ENCODE measurements at regions not wholly inside any gene's neighbourhood (a gene's known extent, or its start where the extent isn't known, plus 50 kb on each side); places are given as distances from the start of the nearest gene placed in this dataset.
"Not testable (repeated sequence)": the region's sequence is repeated elsewhere in the genome, so short reads cannot be mapped to it uniquely, and the experiment has no call there.

DNA sequence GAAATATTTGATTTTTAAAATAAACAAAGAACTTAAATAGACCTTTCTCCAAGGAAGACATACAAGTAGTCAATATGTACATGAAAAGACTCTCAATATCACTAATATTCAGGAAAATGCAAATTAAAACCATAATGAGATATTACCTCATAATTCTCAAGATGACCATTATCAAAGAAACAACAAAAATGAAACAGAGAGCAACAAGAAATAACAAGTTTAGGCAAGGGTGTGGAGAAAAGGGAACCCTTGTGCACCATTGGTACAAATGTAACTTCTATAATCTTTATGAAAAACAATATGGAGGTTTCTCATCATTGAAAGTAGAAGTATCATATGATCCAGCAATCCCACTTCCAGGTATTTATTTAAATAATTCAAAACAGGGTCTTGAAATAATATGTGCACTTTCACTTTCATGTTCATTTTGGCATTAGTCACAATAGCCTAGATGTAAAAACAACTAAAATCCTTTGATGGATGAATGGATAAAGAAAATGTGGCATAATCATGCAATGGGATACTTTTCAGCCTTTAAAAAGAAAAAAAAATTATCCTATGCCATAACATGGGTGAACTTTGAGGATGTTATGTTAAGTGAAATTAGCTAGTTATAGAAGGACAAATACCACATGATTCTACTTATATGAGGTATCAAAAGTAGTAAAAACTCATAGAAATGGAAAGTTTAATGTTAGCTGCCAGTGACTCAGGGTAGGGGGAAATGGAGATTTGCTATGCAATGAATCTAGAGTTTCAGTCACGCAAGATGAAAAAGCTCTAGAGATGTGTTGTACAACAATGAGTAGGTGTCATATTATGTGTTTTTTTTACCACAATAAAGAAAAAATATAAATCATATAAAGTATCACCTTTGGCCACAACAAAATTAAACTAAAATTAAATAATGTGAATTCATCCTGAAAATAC is 114.5 kb upstream of the LYPLAL1 start:
- CTCF ChIA-PET = no interaction called here
- POLR2A ChIA-PET = no interaction called here

GRCh38 chr1:219060798-219061197 is 112.9 kb upstream of the LYPLAL1 start:
- no peak overlapping the region for H3K27ac ChIP-seq (ENCODE audit: insufficient read depth in 1 of 2, low read depth in 1 of 2, low read length in 2 of 2, poor library complexity in 1 of 2, severe bottlenecking in 2 of 2)
- 95% methylated on average over 4 of the region's 5 CpGs for WGBS (ENCODE audit: insufficient coverage)

More for the DNA sequence above, 114.5 kb upstream of the LYPLAL1 start:
- no peak overlapping the region for H3K27ac ChIP-seq (ENCODE audit: insufficient read depth in 1 of 2, low read depth in 1 of 2, low read length in 2 of 2, poor library complexity in 1 of 2, severe bottlenecking in 2 of 2)
- no peaks in the 10 kb centered on the region for H3K4me1 ChIP-seq (ENCODE audit: control extremely low read depth in 1 of 4, control insufficient read depth in 4 of 4, insufficient read depth in 4 of 4, low read length in 3 of 4)
- H3K4me3 ChIP-seq (ENCODE audit: control insufficient read depth in 1 of 7, extremely low read depth in 1 of 7, insufficient read depth in 4 of 7, low read depth in 2 of 7, low read length in 6 of 7) = no peak overlapping the region
- H3K27me3 ChIP-seq (replicated peaks in 2 of 5; ENCODE audit: control insufficient read depth in 4 of 5, insufficient read depth in 5 of 5, low read length in 4 of 5) = no peaks in the 10 kb centered on the region
- H3K9me3 ChIP-seq (ENCODE audit: control extremely low read depth in 1 of 5, control insufficient read depth in 4 of 5, insufficient read depth in 2 of 5, low read depth in 1 of 5, low read length in 4 of 5) = no peaks in the 10 kb centered on the region
- no peaks in the 10 kb centered on the region for H3K36me3 ChIP-seq (ENCODE audit: control insufficient read depth in 4 of 4, insufficient read depth in 4 of 4, low read length in 3 of 4)
- WGBS (ENCODE audit: insufficient coverage) = no CpG with 5 or more reads among the region's 1 CpG
- DNase-seq = no peak

DNA sequence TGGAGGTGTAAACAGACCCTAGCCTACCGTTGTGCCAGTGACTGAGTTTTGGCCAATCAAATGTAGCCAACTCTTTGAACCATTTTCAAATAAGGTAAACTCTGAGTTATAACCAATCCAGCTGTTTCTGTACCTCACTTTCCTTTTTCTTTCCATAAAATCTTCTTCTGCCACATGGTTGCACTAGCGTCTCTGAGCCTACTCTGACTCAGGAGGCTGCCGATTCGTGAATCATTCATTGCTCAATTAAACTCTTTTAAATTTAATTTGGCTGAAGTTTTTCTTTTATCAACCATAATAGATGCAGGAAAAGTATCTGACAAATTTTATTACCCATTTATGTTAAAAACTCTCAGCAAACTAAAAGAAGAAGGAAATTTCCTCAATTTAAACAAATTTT is 111.5 kb upstream of the LYPLAL1 start:
- no peak overlapping the region for H3K27ac ChIP-seq (ENCODE audit: insufficient read depth in 1 of 2, low read depth in 1 of 2, low read length in 2 of 2, poor library complexity in 1 of 2, severe bottlenecking in 2 of 2)
- no peak for DNase-seq
- no peaks in the 10 kb centered on the region for H3K36me3 ChIP-seq (ENCODE audit: control insufficient read depth in 4 of 4, insufficient read depth in 4 of 4, low read length in 3 of 4)
- ChIA-PET CTCF (no interaction called here), POLR2A (no interaction called here)
- WGBS (ENCODE audit: insufficient coverage) = 83% methylated on average over 1 of the region's 4 CpGs
- H3K27me3 ChIP-seq (replicated peaks in 2 of 5; ENCODE audit: control insufficient read depth in 4 of 5, insufficient read depth in 5 of 5, low read length in 4 of 5) = no peaks in the 10 kb centered on the region
- no peaks in the 10 kb centered on the region for H3K9me3 ChIP-seq (ENCODE audit: control extremely low read depth in 1 of 5, control insufficient read depth in 4 of 5, insufficient read depth in 2 of 5, low read depth in 1 of 5, low read length in 4 of 5)
- H3K4me1 ChIP-seq (ENCODE audit: control extremely low read depth in 1 of 4, control insufficient read depth in 4 of 4, insufficient read depth in 4 of 4, low read length in 3 of 4) = no peaks in the 10 kb centered on the region
- H3K4me3 ChIP-seq (ENCODE audit: control insufficient read depth in 1 of 7, extremely low read depth in 1 of 7, insufficient read depth in 4 of 7, low read depth in 2 of 7, low read length in 6 of 7) = no peak overlapping the region

More at GRCh38 chr1:219060798-219061197, 112.9 kb upstream of the LYPLAL1 start:
- ChIA-PET POLR2A (no interaction called here), CTCF (interaction anchor here (0.5 kb wide), 1 partner anchor 78 kb away, joined by 3 read pairs; no protein-coding TSS in a partner anchor)
- no peaks in the 10 kb centered on the region for H3K27me3 ChIP-seq (replicated peaks in 2 of 5; ENCODE audit: control insufficient read depth in 4 of 5, insufficient read depth in 5 of 5, low read length in 4 of 5)
- H3K4me3 ChIP-seq (ENCODE audit: control insufficient read depth in 1 of 7, extremely low read depth in 1 of 7, insufficient read depth in 4 of 7, low read depth in 2 of 7, low read length in 6 of 7) = no peak overlapping the region
- no peak for DNase-seq
- H3K9me3 ChIP-seq (ENCODE audit: control extremely low read depth in 1 of 5, control insufficient read depth in 4 of 5, insufficient read depth in 2 of 5, low read depth in 1 of 5, low read length in 4 of 5) = no peaks in the 10 kb centered on the region
- no peaks in the 10 kb centered on the region for H3K4me1 ChIP-seq (ENCODE audit: control extremely low read depth in 1 of 4, control insufficient read depth in 4 of 4, insufficient read depth in 4 of 4, low read length in 3 of 4)
- H3K36me3 ChIP-seq (ENCODE audit: control insufficient read depth in 4 of 4, insufficient read depth in 4 of 4, low read length in 3 of 4) = no peaks in the 10 kb centered on the region

GRCh38 chr1:219066098-219066497 is 107.6 kb upstream of the LYPLAL1 start:
- no peaks in the 10 kb centered on the region for H3K36me3 ChIP-seq (ENCODE audit: control insufficient read depth in 4 of 4, insufficient read depth in 4 of 4, low read length in 3 of 4)
- no peaks in the 10 kb centered on the region for H3K27me3 ChIP-seq (replicated peaks in 2 of 5; ENCODE audit: control insufficient read depth in 4 of 5, insufficient read depth in 5 of 5, low read length in 4 of 5)
- ChIA-PET CTCF (no interaction called here), POLR2A (no interaction called here)
- no peak overlapping the region for H3K4me3 ChIP-seq (ENCODE audit: control insufficient read depth in 1 of 7, extremely low read depth in 1 of 7, insufficient read depth in 4 of 7, low read depth in 2 of 7, low read length in 6 of 7)
- no peaks in the 10 kb centered on the region for H3K9me3 ChIP-seq (ENCODE audit: control extremely low read depth in 1 of 5, control insufficient read depth in 4 of 5, insufficient read depth in 2 of 5, low read depth in 1 of 5, low read length in 4 of 5)
- no peak overlapping the region for H3K27ac ChIP-seq (ENCODE audit: insufficient read depth in 1 of 2, low read depth in 1 of 2, low read length in 2 of 2, poor library complexity in 1 of 2, severe bottlenecking in 2 of 2)
- no peaks in the 10 kb centered on the region for H3K4me1 ChIP-seq (ENCODE audit: control extremely low read depth in 1 of 4, control insufficient read depth in 4 of 4, insufficient read depth in 4 of 4, low read length in 3 of 4)
- 100% methylated on average over 1 of the region's 1 CpG for WGBS (ENCODE audit: insufficient coverage)
- no peak for DNase-seq

- Histone ChIP-seq H3K36me3 (ENCODE audit: control insufficient read depth in 4 of 4, insufficient read depth in 4 of 4, low read length in 3 of 4) (no peaks in the 10 kb centered on the region), H3K4me1 (ENCODE audit: control extremely low read depth in 1 of 4, control insufficient read depth in 4 of 4, insufficient read depth in 4 of 4, low read length in 3 of 4) (no peaks in the 10 kb centered on the region), H3K4me3 (ENCODE audit: control insufficient read depth in 1 of 7, extremely low read depth in 1 of 7, insufficient read depth in 4 of 7, low read depth in 2 of 7, low read length in 6 of 7) (no peak overlapping the region), H3K27ac (ENCODE audit: insufficient read depth in 1 of 2, low read depth in 1 of 2, low read length in 2 of 2, poor library complexity in 1 of 2, severe bottlenecking in 2 of 2) (no peak overlapping the region), H3K27me3 (replicated peaks in 2 of 5; ENCODE audit: control insufficient read depth in 4 of 5, insufficient read depth in 5 of 5, low read length in 4 of 5) (no peaks in the 10 kb centered on the region), H3K9me3 (ENCODE audit: control extremely low read depth in 1 of 5, control insufficient read depth in 4 of 5, insufficient read depth in 2 of 5, low read depth in 1 of 5, low read length in 4 of 5) (no peaks in the 10 kb centered on the region)
- DNase-seq = peak in 2 of 3 donors; percentile 6 to 14
- WGBS (ENCODE audit: insufficient coverage) = no CpG with 5 or more reads among the region's 1 CpG
- POLR2A ChIA-PET = no interaction called here
- CTCF ChIA-PET = no interaction called here
Measured at GRCh38 chr1:219066631-219067349, 106.9 kb upstream of the LYPLAL1 start.

GRCh38 chr1:219067350-219067712 is 106.3 kb upstream of the LYPLAL1 start:
- POLR2A ChIA-PET = no interaction called here
- no peaks in the 10 kb centered on the region for H3K36me3 ChIP-seq (ENCODE audit: control insufficient read depth in 4 of 4, insufficient read depth in 4 of 4, low read length in 3 of 4)
- peaks cover 0 to 2% (median 0%) of the 10 kb centered on the region in 5 experiments for H3K9me3 ChIP-seq (ENCODE audit: control extremely low read depth in 1 of 5, control insufficient read depth in 4 of 5, insufficient read depth in 2 of 5, low read depth in 1 of 5, low read length in 4 of 5)
- H3K27ac ChIP-seq (ENCODE audit: insufficient read depth in 1 of 2, low read depth in 1 of 2, low read length in 2 of 2, poor library complexity in 1 of 2, severe bottlenecking in 2 of 2) = no peak overlapping the region
- no peak for DNase-seq
- no peaks in the 10 kb centered on the region for H3K4me1 ChIP-seq (ENCODE audit: control extremely low read depth in 1 of 4, control insufficient read depth in 4 of 4, insufficient read depth in 4 of 4, low read length in 3 of 4)
- no peaks in the 10 kb centered on the region for H3K27me3 ChIP-seq (replicated peaks in 2 of 5; ENCODE audit: control insufficient read depth in 4 of 5, insufficient read depth in 5 of 5, low read length in 4 of 5)
- WGBS (ENCODE audit: insufficient coverage) = 95% methylated on average over 2 of the region's 4 CpGs
- CTCF ChIA-PET = no interaction called here
- no peak overlapping the region for H3K4me3 ChIP-seq (ENCODE audit: control insufficient read depth in 1 of 7, extremely low read depth in 1 of 7, insufficient read depth in 4 of 7, low read depth in 2 of 7, low read length in 6 of 7)

GRCh38 chr1:219070395-219070794 is 103.3 kb upstream of the LYPLAL1 start:
- H3K36me3 ChIP-seq (ENCODE audit: control insufficient read depth in 4 of 4, insufficient read depth in 4 of 4, low read length in 3 of 4); H3K4me3 ChIP-seq (ENCODE audit: control insufficient read depth in 1 of 7, extremely low read depth in 1 of 7, insufficient read depth in 4 of 7, low read depth in 2 of 7, low read length in 6 of 7); H3K9me3 ChIP-seq (ENCODE audit: control extremely low read depth in 1 of 5, control insufficient read depth in 4 of 5, insufficient read depth in 2 of 5, low read depth in 1 of 5, low read length in 4 of 5); H3K27me3 ChIP-seq (replicated peaks in 2 of 5; ENCODE audit: control insufficient read depth in 4 of 5, insufficient read depth in 5 of 5, low read length in 4 of 5); DNase-seq; CTCF ChIA-PET; POLR2A ChIA-PET; H3K4me1 ChIP-seq (ENCODE audit: control extremely low read depth in 1 of 4, control insufficient read depth in 4 of 4, insufficient read depth in 4 of 4, low read length in 3 of 4); H3K27ac ChIP-seq (ENCODE audit: insufficient read depth in 1 of 2, low read depth in 1 of 2, low read length in 2 of 2, poor library complexity in 1 of 2, severe bottlenecking in 2 of 2): not testable (repeated sequence)
- WGBS (ENCODE audit: insufficient coverage) = 100% methylated on average over 1 of the region's 2 CpGs
